HG03064 (cell line): ENCODE measurements at regions not wholly inside any gene's neighbourhood (a gene's known extent, or its start where the extent isn't known, plus 50 kb on each side); places are given as distances from the start of the nearest gene placed in this dataset.

Experiments used
- ATAC-seq: cut with Tn5 transposase; IDR thresholded peaks from one replicate; pipeline ENCODE4 v1.9.1; 2021; ENCODE audit warnings: low read depth; ENCODE audit not compliant: unreplicated experiment

DNA sequence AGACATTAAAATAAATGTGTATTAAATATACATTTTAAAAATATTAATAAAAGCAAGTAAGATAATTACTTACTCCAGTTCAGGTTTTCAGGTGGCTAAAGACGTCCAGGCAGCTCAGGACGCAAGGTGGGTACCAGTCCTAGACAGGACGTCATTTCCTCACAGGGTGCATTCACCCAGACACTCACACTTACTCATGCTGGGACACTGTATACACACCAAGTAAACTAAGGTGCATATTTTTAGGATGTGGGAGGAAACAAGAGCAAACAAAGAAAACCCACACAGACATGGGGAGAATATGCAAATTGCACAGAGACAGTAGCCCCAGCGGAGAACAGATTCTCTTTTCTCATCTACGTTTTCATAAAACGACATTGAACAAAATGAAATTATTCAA, 457.9 kb downstream of the BRINP3 start:
- ATAC-seq: no peak

DNA sequence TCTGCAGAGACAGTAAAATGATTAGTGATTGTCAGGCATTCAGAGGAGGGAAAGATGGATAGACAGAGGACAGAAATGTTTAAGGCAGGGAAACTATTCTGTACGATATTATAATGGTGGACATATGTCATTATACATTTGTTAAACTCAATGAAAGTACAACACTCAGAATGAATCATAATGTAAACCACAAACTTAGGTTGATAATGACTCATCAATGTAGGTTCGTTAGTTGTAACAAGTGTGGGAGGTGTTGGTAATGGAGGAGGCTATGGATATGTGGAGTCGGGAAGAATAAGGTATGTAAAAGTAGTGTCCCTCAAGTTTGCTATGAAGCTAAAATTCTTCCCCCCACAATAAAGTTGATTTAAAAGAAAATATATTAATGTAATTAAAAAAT, 455.0 kb downstream of the BRINP3 start:
- ATAC-seq: no peak

DNA sequence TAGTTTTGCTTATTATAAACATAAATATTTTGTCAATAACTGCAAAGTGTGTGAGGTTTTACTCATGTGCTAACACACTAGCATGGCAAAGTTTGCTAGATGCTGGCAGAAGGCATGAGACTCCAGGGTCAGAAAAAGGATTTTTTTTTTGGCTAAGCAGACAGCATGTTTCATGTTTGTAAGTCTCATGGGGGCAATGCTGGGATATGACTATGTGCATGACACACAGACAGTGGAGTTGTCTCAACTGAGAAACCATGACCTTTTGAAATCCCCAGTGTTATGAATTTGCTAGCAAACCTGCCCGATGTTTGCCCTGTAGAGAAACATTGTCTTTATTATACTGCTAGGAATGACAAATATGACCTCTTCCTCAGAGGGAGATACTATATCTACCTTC, 448.2 kb downstream of the BRINP3 start:
- ATAC-seq: no peak

- ATAC-seq: no peak
These were observed 434.0 kb downstream of the BRINP3 start for GRCh38 chr1:190043655-190044054.

GRCh38 chr1:190046231-190046630, 431.4 kb downstream of the BRINP3 start:
- no peak for ATAC-seq
